ENCODE measurements at regions not wholly inside any gene's neighbourhood (a gene's known extent, or its start where the extent isn't known, plus 50 kb on each side); places are given as distances from the start of the nearest gene placed in this dataset.
"Not testable (repeated sequence)": the region's sequence is repeated elsewhere in the genome, so short reads cannot be mapped to it uniquely, and the experiment has no call there.

- no peak for DNase-seq (ENCODE audit: low read depth in 4 of 4, low spot score in 3 of 4)
Observed at GRCh38 chr11:23903044-23903704, 593.7 kb upstream of the LUZP2 start.

GRCh38 chr11:23919455-23919854 is 577.4 kb upstream of the LUZP2 start:
- no peak for DNase-seq (ENCODE audit: low read depth in 4 of 4, low spot score in 3 of 4)

- no peak for DNase-seq (ENCODE audit: low read depth in 4 of 4, low spot score in 3 of 4)
Observed at GRCh38 chr11:23923357-23923756, 573.5 kb upstream of the LUZP2 start.

- no peak for DNase-seq (ENCODE audit: low read depth in 4 of 4, low spot score in 3 of 4)
Observed at GRCh38 chr11:23924226-23924625, 572.6 kb upstream of the LUZP2 start.

- no peak for DNase-seq (ENCODE audit: low read depth in 4 of 4, low spot score in 3 of 4)
Observed at GRCh38 chr11:23931443-23931842, 565.4 kb upstream of the LUZP2 start.

- no peak for DNase-seq (ENCODE audit: low read depth in 4 of 4, low spot score in 3 of 4)
Observed at GRCh38 chr11:23932485-23932898, 564.4 kb upstream of the LUZP2 start.

GRCh38 chr11:23933721-23934120 is 563.1 kb upstream of the LUZP2 start:
- DNase-seq (ENCODE audit: low read depth in 4 of 4, low spot score in 3 of 4), result no peak

- DNase-seq (ENCODE audit: low read depth in 4 of 4, low spot score in 3 of 4), result not testable (repeated sequence)
Observed at GRCh38 chr11:23934671-23935270, 562.1 kb upstream of the LUZP2 start.

- DNase-seq (ENCODE audit: low read depth in 4 of 4, low spot score in 3 of 4), result not testable (repeated sequence)
Observed at GRCh38 chr11:23942117-23942815, 554.6 kb upstream of the LUZP2 start.

- no peak for DNase-seq (ENCODE audit: low read depth in 4 of 4, low spot score in 3 of 4)
Observed at GRCh38 chr11:23944923-23945322, 551.9 kb upstream of the LUZP2 start.

GRCh38 chr11:23947883-23948282 is 549.0 kb upstream of the LUZP2 start:
- no peak for DNase-seq (ENCODE audit: low read depth in 4 of 4, low spot score in 3 of 4)

GRCh38 chr11:23948851-23949250 is 548.0 kb upstream of the LUZP2 start:
- no peak for DNase-seq (ENCODE audit: low read depth in 4 of 4, low spot score in 3 of 4)

GRCh38 chr11:23953951-23954710 is 542.7 kb upstream of the LUZP2 start:
- no peak for DNase-seq (ENCODE audit: low read depth in 4 of 4, low spot score in 3 of 4)

GRCh38 chr11:23954730-23955129 is 542.1 kb upstream of the LUZP2 start:
- DNase-seq (ENCODE audit: low read depth in 4 of 4, low spot score in 3 of 4), result no peak

- no peak for DNase-seq (ENCODE audit: low read depth in 4 of 4, low spot score in 3 of 4)
Observed at GRCh38 chr11:23956586-23956985, 540.3 kb upstream of the LUZP2 start.

- no peak for DNase-seq (ENCODE audit: low read depth in 4 of 4, low spot score in 3 of 4)
Observed at GRCh38 chr11:23957314-23957713, 539.5 kb upstream of the LUZP2 start.

- no peak for DNase-seq (ENCODE audit: low read depth in 4 of 4, low spot score in 3 of 4)
Observed at GRCh38 chr11:23959462-23959861, 537.4 kb upstream of the LUZP2 start.

- DNase-seq (ENCODE audit: low read depth in 4 of 4, low spot score in 3 of 4), result no peak
Observed at GRCh38 chr11:23961503-23962338, 535.1 kb upstream of the LUZP2 start.

- no peak for DNase-seq (ENCODE audit: low read depth in 4 of 4, low spot score in 3 of 4)
Observed at GRCh38 chr11:23973244-23973643, 523.6 kb upstream of the LUZP2 start.

- no peak for DNase-seq (ENCODE audit: low read depth in 4 of 4, low spot score in 3 of 4)
Observed at GRCh38 chr11:23974051-23974450, 522.8 kb upstream of the LUZP2 start.
